Activated CD4-positive, CD25-positive, alpha-beta regulatory T cell (primary cell): ENCODE measurements at regions not wholly inside any gene's neighbourhood (a gene's known extent, or its start where the extent isn't known, plus 50 kb on each side); places are given as distances from the start of the nearest gene placed in this dataset.

ENCODE experiments used
- DNase-seq, 4 experiments: peaks; one replicate each; lab custom pipeline; 2025; lab: John Stamatoyannopoulos, UW

DNA sequence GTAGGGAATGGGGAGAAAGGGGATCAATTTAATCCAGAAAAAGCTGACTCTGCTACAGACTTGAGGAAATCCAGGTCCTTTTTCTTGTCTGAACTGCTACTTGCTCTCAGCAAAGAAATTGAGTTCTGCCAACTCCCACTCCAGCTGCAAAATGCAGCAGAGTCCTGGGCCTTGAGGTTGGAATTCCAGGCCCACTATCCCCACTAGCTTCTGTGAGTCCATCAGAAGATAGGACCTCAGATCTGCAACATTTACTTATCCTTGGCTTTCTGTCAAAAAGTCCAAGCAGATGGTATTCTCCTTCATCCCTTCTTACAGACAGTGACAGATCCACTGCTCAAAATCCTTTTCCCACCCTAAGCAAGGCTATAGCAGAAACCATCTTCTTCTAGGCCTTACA is 219.2 kb downstream of the ARHGAP12 start:
- no peak for DNase-seq

DNA sequence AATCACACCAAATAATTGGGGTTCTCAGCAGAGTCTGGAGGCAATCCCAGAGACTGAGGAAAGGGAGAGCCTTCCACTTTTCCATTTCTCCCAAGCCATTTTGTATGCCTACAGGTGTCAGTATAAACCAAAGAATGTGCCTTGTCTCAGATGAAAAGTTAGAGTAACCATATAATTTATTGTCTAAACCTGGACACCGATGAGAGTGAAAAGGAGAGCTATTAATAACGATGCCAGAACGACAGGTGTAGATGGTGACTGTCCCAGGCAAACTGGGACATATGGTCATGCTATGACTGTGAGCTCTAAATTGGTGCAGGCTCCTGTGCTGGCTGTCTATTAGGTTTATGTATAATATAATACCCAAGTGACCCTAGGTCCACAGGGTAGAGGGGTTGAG is 219.6 kb downstream of the ARHGAP12 start:
- DNase-seq, result no peak

DNA sequence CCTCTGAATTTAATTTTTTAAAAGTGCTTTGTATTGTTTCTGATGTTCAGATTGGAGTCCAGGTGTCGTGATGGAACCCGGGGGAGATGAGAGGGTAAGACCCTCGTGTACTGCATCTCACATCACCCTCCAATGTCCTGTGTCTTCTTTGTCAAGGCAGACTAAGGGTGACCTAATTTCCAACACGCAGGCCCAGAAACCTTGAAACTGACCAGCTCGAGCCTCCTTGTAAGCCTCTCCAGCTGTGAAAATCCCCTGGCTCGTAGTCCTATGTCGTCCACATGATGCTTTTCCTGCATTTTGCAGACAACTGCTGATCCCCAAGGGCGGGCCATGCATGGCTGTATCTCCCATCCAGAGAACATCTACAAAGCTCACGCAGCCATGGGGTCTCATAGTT is 220.2 kb downstream of the ARHGAP12 start:
- no peak for DNase-seq

GRCh38 chr10:31708046-31708445 is 220.6 kb downstream of the ARHGAP12 start:
- DNase-seq, result no peak

DNA sequence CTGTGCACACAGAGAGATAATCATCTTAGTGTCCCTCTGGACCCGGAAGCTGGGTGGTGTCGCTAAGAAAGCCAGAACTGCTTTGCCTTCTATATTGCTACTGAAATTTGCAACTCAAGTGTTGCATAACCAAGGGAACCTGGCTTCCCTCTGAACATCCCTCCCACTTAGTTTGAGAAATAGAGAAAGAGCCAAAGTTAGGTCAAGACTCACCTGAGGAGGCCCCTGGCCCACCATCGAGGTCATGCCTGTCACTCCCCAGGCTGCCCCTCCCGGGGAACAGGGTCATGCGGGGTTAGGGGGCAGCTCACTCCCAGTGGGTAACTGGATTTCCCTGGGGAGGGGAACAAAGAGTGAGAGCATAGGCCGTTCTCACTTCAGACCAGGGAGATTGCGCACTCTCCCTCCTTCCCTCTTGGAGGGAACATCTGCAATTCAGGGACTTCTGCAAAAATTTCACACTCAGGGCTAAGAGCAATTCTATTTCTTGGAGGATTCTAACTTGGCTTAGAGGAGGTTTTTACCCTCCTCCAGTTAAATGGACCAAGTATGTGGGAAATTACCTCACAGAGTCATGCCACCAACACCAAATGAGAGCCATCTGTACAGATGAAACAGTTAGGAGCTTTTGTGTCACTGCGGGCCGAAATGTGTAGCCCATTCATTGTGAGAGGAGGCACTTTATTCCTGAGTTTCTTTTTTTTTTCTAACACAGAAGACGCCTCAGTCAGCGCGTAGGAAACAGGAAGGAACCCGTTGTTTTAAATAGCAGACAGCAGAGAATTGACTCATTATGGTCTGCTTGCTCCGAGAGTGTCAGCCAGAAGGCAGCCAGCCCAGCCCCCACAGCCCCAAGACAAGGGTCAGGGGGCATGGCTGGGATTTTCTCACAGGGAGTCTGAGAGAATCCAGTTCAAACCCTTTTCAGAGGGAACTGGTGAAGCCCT is 221.3 kb downstream of the ARHGAP12 start:
- no peak for DNase-seq

DNA sequence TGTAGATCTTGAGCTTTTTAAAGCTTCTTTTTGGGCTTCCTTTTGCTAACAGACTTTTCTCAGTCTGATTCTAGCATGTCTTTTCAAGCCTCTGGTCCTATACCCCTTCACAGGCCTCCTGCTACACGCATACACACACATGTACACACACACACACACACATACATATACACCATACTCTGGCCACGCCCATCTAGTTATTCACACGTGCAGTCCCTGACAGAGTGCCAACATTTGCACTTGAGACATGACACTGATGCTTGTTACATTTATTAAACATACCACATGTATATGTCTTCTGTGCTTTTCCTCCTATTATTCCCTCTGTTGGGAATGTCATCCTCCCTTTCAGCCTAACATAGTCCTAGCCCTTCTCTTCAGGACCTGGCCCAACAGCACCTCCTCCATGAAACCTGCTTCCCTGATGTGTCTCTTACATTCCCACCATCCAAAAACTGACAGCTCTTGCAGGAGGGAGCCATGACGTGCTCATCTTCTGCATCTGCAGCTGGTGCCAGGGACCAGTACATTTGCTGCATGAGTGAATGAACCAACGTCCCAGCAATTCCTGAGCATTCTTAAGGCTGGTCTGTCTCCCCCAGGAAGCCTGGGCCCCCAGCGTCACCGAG is 222.1 kb downstream of the ARHGAP12 start:
- no peak for DNase-seq

- no peak for DNase-seq
Observed at GRCh38 chr10:31705136-31705535, 223.5 kb downstream of the ARHGAP12 start.

GRCh38 chr10:31704195-31704594 is 224.4 kb downstream of the ARHGAP12 start:
- DNase-seq, result no peak

- DNase-seq, result no peak
Observed at GRCh38 chr10:31702954-31703353, 225.7 kb downstream of the ARHGAP12 start.

GRCh38 chr10:31702005-31702404 is 226.6 kb downstream of the ARHGAP12 start:
- DNase-seq, result no peak

DNA sequence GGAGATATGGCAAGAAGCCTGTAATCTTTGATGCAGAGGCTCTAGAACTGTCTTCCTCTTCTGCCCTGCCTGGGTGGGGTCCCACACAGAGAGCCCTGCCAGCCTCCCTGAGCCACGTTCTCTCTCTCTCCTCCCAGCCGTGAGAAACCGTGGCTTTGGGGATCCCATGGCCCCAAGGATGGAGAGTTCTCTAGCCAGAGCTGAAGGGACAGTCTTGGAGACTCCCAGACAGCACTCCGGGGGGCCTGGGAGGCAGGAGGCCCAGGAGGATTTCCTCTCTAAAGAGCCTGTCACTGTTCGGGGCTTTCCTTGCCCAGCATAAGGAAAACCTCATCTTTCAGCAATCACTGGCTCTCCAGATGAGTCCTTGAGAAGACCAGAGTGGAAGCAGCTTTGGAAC is 227.1 kb downstream of the ARHGAP12 start:
- no peak for DNase-seq

GRCh38 chr10:31700181-31700611 is 228.4 kb downstream of the ARHGAP12 start:
- no peak for DNase-seq

- DNase-seq, result no peak
Observed at GRCh38 chr10:31698181-31698830, 230.3 kb downstream of the ARHGAP12 start.

DNA sequence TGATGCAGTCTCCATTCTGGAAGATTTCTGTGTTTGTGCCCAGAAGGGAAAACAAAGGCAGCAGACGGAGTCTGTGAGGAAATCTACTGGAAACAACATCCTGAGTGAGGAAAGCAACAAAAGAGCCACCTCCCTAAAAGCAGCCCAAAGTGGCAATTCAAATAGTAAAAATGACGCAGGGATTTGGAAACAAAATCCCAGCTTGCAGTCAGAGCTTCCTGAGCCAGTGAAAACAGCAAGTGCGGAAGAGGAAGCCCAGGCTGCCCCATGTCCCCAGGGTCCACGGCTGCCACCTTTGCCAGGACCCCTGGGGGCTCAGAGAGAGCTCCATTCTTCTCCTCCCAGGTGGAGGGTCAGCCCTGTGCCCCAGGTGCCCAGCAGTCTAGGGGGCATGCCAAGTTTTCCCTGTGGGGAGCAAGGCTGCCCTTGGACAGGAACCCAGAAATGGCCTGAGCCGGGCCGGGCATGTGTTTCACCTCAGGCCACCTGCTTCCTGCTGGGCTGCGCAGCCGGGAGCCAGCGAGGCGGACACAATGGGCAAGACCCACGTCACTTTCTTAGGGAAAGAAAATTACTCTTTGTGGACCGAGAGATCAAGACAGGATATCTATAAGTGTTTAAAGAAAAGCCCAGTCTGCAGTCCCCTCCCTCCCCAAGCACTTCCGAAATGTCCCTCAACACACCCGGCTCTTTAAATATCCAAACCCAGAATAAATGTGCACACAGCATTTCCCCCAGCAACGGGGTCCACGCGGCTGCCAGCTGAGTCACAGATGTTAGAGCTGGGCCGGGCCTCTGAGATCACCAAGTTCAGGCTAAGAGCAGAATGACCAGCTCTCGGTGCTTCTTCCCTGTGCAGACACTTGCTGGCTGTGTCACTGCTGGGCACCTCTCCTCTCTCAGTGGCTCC is 231.1 kb downstream of the ARHGAP12 start:
- no peak for DNase-seq

DNA sequence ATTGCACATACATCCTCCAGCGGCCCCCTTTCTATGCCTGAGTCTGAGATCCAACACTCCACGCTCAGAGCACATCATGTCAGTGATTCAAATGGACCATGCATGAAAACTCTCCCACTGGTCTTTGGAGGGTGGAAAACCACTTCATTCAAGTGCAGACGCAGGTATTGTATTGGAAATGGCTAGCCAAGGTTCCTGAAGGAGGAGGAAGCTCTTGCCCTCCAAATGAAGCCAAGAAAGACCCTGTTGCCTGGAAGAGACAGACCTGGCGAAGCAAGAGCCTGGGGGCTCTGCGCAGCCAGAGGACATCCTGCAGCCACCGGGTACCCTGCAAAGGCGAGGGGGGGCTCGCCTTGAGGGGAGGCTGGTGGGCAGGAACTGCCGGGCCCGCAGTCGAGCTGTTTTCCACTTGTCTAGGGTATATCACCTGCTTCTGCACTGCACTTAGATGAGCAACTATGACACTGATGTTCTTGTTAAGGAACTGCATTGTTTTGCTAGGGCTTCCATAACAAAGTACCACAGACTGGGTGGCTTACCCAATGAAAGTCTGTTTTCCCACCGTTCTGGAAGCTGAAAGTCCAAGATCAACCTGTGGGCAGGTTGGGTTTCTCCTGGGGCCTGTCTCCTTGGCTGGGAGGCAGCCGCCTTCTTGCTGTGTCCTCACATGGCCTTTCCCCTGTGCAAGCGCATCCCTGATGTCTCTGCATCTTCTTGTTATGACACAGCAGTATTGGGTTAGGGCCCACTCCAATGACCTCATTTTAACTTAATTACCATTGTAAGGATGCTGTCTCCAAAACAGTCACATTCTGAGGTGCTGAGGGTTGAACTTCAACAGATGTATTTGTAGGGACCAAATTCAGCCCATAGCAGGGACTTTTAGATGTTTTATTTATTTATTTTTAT is 233.4 kb downstream of the ARHGAP12 start:
- DNase-seq, result no peak

GRCh38 chr10:31694126-31694685 is 234.4 kb downstream of the ARHGAP12 start:
- no peak for DNase-seq

- DNase-seq, result no peak
Observed at GRCh38 chr10:31693491-31693890, 235.1 kb downstream of the ARHGAP12 start.

GRCh38 chr10:31689233-31689632 is 239.4 kb downstream of the ARHGAP12 start:
- DNase-seq, result no peak

DNA sequence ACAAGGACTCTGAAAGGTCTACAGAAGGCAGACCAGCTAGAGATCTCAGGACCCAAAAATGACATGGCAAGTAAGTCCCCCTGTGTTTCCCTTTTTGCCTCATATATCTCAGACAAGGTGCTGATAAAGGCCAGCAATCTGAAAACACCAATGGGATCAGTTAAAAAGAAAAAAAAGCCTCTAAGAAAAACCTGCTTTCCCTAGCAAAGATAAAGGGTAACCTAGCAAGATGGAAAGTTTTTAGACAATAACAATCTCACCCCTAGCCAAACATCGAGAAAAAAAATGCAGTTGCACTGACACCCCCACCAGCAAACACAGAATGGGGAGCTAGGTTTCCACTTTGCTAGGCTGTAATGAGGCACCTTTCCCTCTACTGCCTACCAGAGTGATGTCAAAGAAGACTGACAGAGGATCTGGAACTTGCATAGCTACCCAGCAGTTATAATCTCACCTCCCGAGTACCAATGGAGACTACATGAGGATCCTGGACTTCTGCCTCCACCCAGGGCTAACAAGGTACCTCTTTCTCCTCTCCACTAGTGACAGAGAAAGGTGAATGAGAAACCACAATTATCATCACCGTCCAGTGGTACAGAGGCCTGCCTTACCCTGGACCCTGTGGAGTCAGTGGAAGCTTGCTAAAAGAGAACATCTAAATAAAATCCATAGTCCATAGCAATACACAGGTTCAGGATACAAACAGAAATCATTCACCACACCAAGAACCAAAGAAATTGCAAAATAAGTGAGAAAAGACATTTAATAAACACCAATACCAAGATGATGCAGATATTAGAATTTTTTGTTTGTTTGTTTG is 240.8 kb downstream of the ARHGAP12 start:
- DNase-seq, result no peak
